DND-41 (cell line): ENCODE measurements at regions not wholly inside any gene's neighbourhood (a gene's known extent, or its start where the extent isn't known, plus 50 kb on each side); places are given as distances from the start of the nearest gene placed in this dataset.

Experiments used
- EZH2 ChIP-seq: IDR thresholded peaks from 3 replicates; pipeline ENCODE4 v1.6.1; 2012; ENCODE audit warnings: borderline replicate concordance, low read depth, mild to moderate bottlenecking, moderate library complexity, low read length, inconsistent platforms; ENCODE audit not compliant: severe bottlenecking
- TF ChIP-seq, protein P1 (sequence below): IDR thresholded peaks from 2 replicates; pipeline ENCODE4 v1.5.1; 2012; ENCODE audit warnings: borderline replicate concordance, low read length, moderate library complexity, mild to moderate bottlenecking; ENCODE audit not compliant: poor library complexity, severe bottlenecking; ENCODE audit errors: extremely low read depth

DNA sequence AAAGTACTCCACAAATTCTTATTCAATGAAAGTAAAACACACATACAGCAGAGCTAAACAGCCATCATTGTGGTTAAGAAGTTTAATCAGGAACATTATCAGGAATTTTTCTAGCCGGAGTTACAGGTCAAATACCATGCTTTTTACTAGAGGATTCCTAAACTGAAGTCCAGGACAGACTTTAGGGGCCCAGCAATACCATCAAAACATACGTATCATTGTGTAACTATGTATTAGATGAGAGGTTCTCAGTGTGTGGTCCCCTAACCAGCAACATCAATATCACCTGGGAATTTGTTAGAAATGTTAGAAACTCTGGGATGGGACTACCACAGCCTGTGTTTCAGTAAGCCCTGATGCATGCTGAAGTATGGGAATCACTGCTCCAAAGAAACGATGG, 404.2 kb upstream of the IL12A start:
- TF ChIP-seq, protein P1, sequence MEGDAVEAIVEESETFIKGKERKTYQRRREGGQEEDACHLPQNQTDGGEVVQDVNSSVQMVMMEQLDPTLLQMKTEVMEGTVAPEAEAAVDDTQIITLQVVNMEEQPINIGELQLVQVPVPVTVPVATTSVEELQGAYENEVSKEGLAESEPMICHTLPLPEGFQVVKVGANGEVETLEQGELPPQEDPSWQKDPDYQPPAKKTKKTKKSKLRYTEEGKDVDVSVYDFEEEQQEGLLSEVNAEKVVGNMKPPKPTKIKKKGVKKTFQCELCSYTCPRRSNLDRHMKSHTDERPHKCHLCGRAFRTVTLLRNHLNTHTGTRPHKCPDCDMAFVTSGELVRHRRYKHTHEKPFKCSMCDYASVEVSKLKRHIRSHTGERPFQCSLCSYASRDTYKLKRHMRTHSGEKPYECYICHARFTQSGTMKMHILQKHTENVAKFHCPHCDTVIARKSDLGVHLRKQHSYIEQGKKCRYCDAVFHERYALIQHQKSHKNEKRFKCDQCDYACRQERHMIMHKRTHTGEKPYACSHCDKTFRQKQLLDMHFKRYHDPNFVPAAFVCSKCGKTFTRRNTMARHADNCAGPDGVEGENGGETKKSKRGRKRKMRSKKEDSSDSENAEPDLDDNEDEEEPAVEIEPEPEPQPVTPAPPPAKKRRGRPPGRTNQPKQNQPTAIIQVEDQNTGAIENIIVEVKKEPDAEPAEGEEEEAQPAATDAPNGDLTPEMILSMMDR: no peak
- no peak for TF ChIP-seq EZH2
